IMR-90 (cell line): ENCODE measurements at regions not wholly inside any gene's neighbourhood (a gene's known extent, or its start where the extent isn't known, plus 50 kb on each side); places are given as distances from the start of the nearest gene placed in this dataset.
A peak's percentile ranks its signal among the peaks of the same experiment; 100 is the strongest.

Experiments
- ATAC-seq: fragments of 200-7000 bp; cut with Tn5 transposase; 2 replicates; pipeline ENCODE4 v1.9.1; 2020; ENCODE audit warnings: low read depth, mild to moderate bottlenecking, moderate library complexity
- BruUV-seq: library from RNA; stranded (reverse); fragments of 400-500 nt; replicated peaks from 2 replicates; lab custom pipeline; 2021; lab: Mats Ljungman, UMichigan
- CTCF ChIA-PET: fragments of 300-600 bp; formaldehyde crosslinking; extraction: SDS; loops from one replicate; lab custom pipeline; 2021; ENCODE audit warnings: antibody characterized with exemption; lab: Yijun Ruan, JAX
- POLR2A ChIA-PET: fragments of 300-600 bp; sonication (Branson Sonifier 250); formaldehyde crosslinking; loops from one replicate; lab custom pipeline; 2022; ENCODE audit warnings: antibody characterized with exemption; ENCODE audit not compliant: unreplicated experiment; lab: Charles Lee
- DNase-seq: peaks from one replicate; pipeline ENCODE4 v3.0.0; 2013
- H2AFZ ChIP-seq: replicated peaks from 2 replicates; pipeline ENCODE3; 2013; ENCODE audit warnings: low read length, mild to moderate bottlenecking; ENCODE audit not compliant: poor library complexity
- H2AK5ac ChIP-seq: 2 replicates; pipeline ENCODE4 v1.6.1; 2013; ENCODE audit warnings: low read depth, low read length, inconsistent platforms
- H2AK9ac ChIP-seq: replicated peaks from 2 replicates; pipeline ENCODE3; 2013; ENCODE audit warnings: mild to moderate bottlenecking, low read depth, low read length, moderate library complexity; ENCODE audit not compliant: poor library complexity
- H2BK120ac ChIP-seq: 2 replicates; pipeline ENCODE4 v1.6.1; 2013; ENCODE audit warnings: low read depth, low read length, inconsistent platforms
- H2BK15ac ChIP-seq: 3 replicates; pipeline ENCODE4 v1.6.1; 2013; ENCODE audit warnings: low read depth, low read length, inconsistent platforms
- H2BK20ac ChIP-seq: 2 replicates; pipeline ENCODE4 v1.6.1; 2013; ENCODE audit warnings: low read depth, mild to moderate bottlenecking, inconsistent platforms, low read length, moderate library complexity
- H2BK5ac ChIP-seq: 2 replicates; pipeline ENCODE4 v1.6.1; 2013; ENCODE audit warnings: mild to moderate bottlenecking, low read depth, low read length, inconsistent platforms; ENCODE audit not compliant: poor library complexity, severe bottlenecking
- H3K14ac ChIP-seq: replicated peaks from 2 replicates; pipeline ENCODE4 v1.6.1; 2013; ENCODE audit warnings: low read depth, low read length, inconsistent platforms
- H3K18ac ChIP-seq: 2 replicates; pipeline ENCODE4 v1.6.1; 2013; ENCODE audit warnings: low read depth, low read length, control low read depth
- H3K23ac ChIP-seq: 2 replicates; pipeline ENCODE4 v1.6.1; 2013; ENCODE audit warnings: low read depth, low read length, inconsistent platforms
- H3K27ac ChIP-seq: 2 replicates; pipeline ENCODE4 v1.5.1; 2013; ENCODE audit warnings: mild to moderate bottlenecking, control low read depth, low read length; ENCODE audit not compliant: insufficient read depth
- H3K27me3 ChIP-seq: 2 replicates; pipeline ENCODE4 v1.6.1; 2013; ENCODE audit warnings: low read length; ENCODE audit not compliant: control insufficient read depth, insufficient read depth
- H3K36me3 ChIP-seq: 2 replicates; pipeline ENCODE4 v1.6.1; 2013; ENCODE audit warnings: low read length, mixed read lengths; ENCODE audit not compliant: control insufficient read depth, insufficient read depth
- H3K4ac ChIP-seq: 2 replicates; pipeline ENCODE4 v1.6.1; 2013; ENCODE audit warnings: low read depth, low read length, inconsistent platforms
- H3K4me1 ChIP-seq: 2 replicates; pipeline ENCODE4 v1.6.1; 2013; ENCODE audit warnings: low read length, mixed read lengths; ENCODE audit not compliant: control insufficient read depth, insufficient read depth
- H3K4me2 ChIP-seq: 2 replicates; pipeline ENCODE4 v1.6.1; 2013; ENCODE audit warnings: low read depth, mild to moderate bottlenecking, control low read depth, low read length, moderate library complexity
- H3K4me3 ChIP-seq: 2 replicates; pipeline ENCODE4 v1.5.1; 2013; ENCODE audit warnings: low read depth, mild to moderate bottlenecking, control low read depth, low read length, moderate library complexity; ENCODE audit not compliant: insufficient read depth
- H3K56ac ChIP-seq: 2 replicates; pipeline ENCODE4 v1.6.1; 2013; ENCODE audit warnings: low read length, inconsistent platforms; ENCODE audit not compliant: insufficient read depth; ENCODE audit errors: extremely low read depth
- H3K79me1 ChIP-seq, 2 experiments: 2 replicates each; pipeline ENCODE4 v1.6.1; 2013; ENCODE audit warnings: low read length in 2 of 2, inconsistent platforms in 1 of 2, low read depth in 1 of 2
- H3K9ac ChIP-seq: 2 replicates; pipeline ENCODE4 v1.6.1; 2013; ENCODE audit warnings: low read depth, low read length, control low read depth
- H3K9me1 ChIP-seq: 2 replicates; pipeline ENCODE4 v1.6.1; 2013; ENCODE audit warnings: low read length, inconsistent platforms; ENCODE audit not compliant: insufficient read depth
- H3K9me3 ChIP-seq: 2 replicates; pipeline ENCODE4 v1.6.1; 2013; ENCODE audit warnings: low read length; ENCODE audit not compliant: control insufficient read depth, insufficient read depth
- H4K20me1 ChIP-seq: 2 replicates; pipeline ENCODE4 v1.6.1; 2013; ENCODE audit warnings: low read length, inconsistent platforms; ENCODE audit not compliant: insufficient read depth
- H4K5ac ChIP-seq: 2 replicates; pipeline ENCODE4 v1.6.1; 2013; ENCODE audit warnings: mild to moderate bottlenecking, low read depth, low read length, control low read depth
- H4K8ac ChIP-seq, 2 experiments: 2 replicates each; pipeline ENCODE4 v1.6.1; 2013; ENCODE audit warnings: low read depth in 2 of 2, low read length in 2 of 2, control low read depth in 1 of 2, inconsistent platforms in 1 of 2
- H4K91ac ChIP-seq: 2 replicates; pipeline ENCODE4 v1.6.1; 2013; ENCODE audit warnings: low read depth, low read length, inconsistent platforms; ENCODE audit not compliant: insufficient read depth
- BHLHE40 ChIP-seq: fragments of 150-350 bp; IDR thresholded peaks from 2 replicates; pipeline ENCODE4 v1.6.1; 2016; ENCODE audit warnings: mild to moderate bottlenecking, low read depth, low read length
- CEBPB ChIP-seq: IDR thresholded peaks from 2 replicates; pipeline ENCODE4 v1.6.1; 2012; ENCODE audit warnings: low read depth, low read length, improper control_type of control experiment
- CHD1 ChIP-seq: IDR thresholded peaks from 2 replicates; pipeline ENCODE4 v1.6.1; 2012; ENCODE audit warnings: low read depth, low read length, improper control_type of control experiment
- CTCF ChIP-seq: conservative IDR thresholded peaks from 2 replicates; pipeline ENCODE4 v1.5.1; 2012; ENCODE audit warnings: mild to moderate bottlenecking, low read depth, low read length, improper control_type of control experiment
- MAZ ChIP-seq: IDR thresholded peaks from 2 replicates; pipeline ENCODE4 v1.6.1; 2012; ENCODE audit warnings: low read depth, mild to moderate bottlenecking, low read length, improper control_type of control experiment, moderate library complexity, borderline replicate concordance
- MXI1 ChIP-seq: IDR thresholded peaks from 2 replicates; pipeline ENCODE4 v1.6.1; 2012; ENCODE audit warnings: low read depth, mild to moderate bottlenecking, low read length, moderate library complexity, borderline replicate concordance
- NFE2L2 ChIP-seq: fragments of 150-350 bp; IDR thresholded peaks from 2 replicates; pipeline ENCODE4 v1.6.1; 2016; ENCODE audit warnings: low read depth, mild to moderate bottlenecking, low read length
- POLR2A ChIP-seq: IDR thresholded peaks from 2 replicates; pipeline ENCODE4 v1.6.1; 2012; ENCODE audit warnings: mild to moderate bottlenecking, low read depth, low read length
- RAD21 ChIP-seq: IDR thresholded peaks from 2 replicates; pipeline ENCODE4 v1.6.1; 2012; ENCODE audit warnings: low read length, improper control_type of control experiment
- RCOR1 ChIP-seq: IDR thresholded peaks from 2 replicates; pipeline ENCODE4 v1.6.1; 2012; ENCODE audit warnings: mild to moderate bottlenecking, low read length, improper control_type of control experiment; ENCODE audit not compliant: insufficient replicate concordance
- SMC3 ChIP-seq: fragments of 150-350 bp; IDR thresholded peaks from 2 replicates; pipeline ENCODE4 v1.6.1; 2016; ENCODE audit warnings: low read depth, mild to moderate bottlenecking, antibody characterized with exemption, low read length, moderate library complexity
- USF2 ChIP-seq: fragments of 150-350 bp; IDR thresholded peaks from 2 replicates; pipeline ENCODE4 v1.6.1; 2017; ENCODE audit warnings: mild to moderate bottlenecking, antibody characterized with exemption, low read length, low read depth
- WGBS, 2 experiments: methylation state at CpG; one replicate each; pipeline versions ENCODE4 v1.1.5 to v1.1.7; 2013; ENCODE audit warnings: missing lambda C conversion rate in 2 of 2; ENCODE audit not compliant: insufficient read length in 1 of 2; ENCODE audit errors: extremely low coverage in 2 of 2; 5-methylcytosine and 5-hydroxymethylcytosine counted together
- dilution Hi-C: fragments of 300-500 bp; cut with HindIII; formaldehyde crosslinking; loops from one replicate; pipeline ENCODE4 v1.14.3; 2018; ENCODE audit warnings: low sequenced_read_pairs; ENCODE audit not compliant: unreplicated experiment
- in situ Hi-C: fragments of 300-500 bp; cut with MboI; formaldehyde crosslinking; loops from 3 replicates; pipeline ENCODE4 v1.14.3; 2019; ENCODE audit warnings: low sequenced_read_pairs, inconsistent platforms, mixed read lengths
- intact Hi-C: fragments of 100-400 bp; cut with micrococcal nuclease; formaldehyde crosslinking; loops from 2 replicates; pipeline ENCODE4 v1.10.0; 2022
- TF ChIP-seq, protein P1 (sequence below): fragments of 150-350 bp; IDR thresholded peaks from 2 replicates; pipeline ENCODE4 v1.6.1; 2016; ENCODE audit warnings: low read depth, mild to moderate bottlenecking, low read length, moderate library complexity, borderline replicate concordance

GRCh38 chr12:107226126-107226525, 132.8 kb upstream of the CRY1 start:
- no CpG with 5 or more reads among the region's 2 CpGs for WGBS, 2 experiments
- Histone ChIP-seq H3K18ac (no peak overlapping the region), H3K4me1 (peaks cover 4% of the 10 kb centered on the region), H2AK5ac (no peak overlapping the region), H3K9me1 (no peaks in the 10 kb centered on the region), H2BK20ac (no peak overlapping the region), H3K4me2 (no peak overlapping the region), H3K56ac (no peak overlapping the region), H2AK9ac (no peak overlapping the region), H2BK5ac (no peak overlapping the region), H3K27ac (no peak overlapping the region), H3K9me3 (no peaks in the 10 kb centered on the region), H4K91ac (0 out of 2 replicates have a peak overlapping the region, but pooled peaks have one; percentile 4), H3K36me3 (no peaks in the 10 kb centered on the region), H3K14ac (no peak overlapping the region), H3K4ac (no peak overlapping the region), H3K79me1 (no peaks in the 10 kb centered on the region), H3K23ac (no peak overlapping the region), H3K4me3 (no peak overlapping the region), H2BK120ac (no peak overlapping the region), H3K9ac (no peak overlapping the region), H4K8ac (no peak overlapping the region), H2AFZ (peak overlapping the region; percentile 50), H4K5ac (no peak overlapping the region), H2BK15ac (no peak overlapping the region), H3K27me3 (peaks cover 2% of the 10 kb centered on the region; the same call in 1 of the 2 replicates), H4K20me1 (no peaks in the 10 kb centered on the region)
- DNase-seq (no peak), ATAC-seq (no peak; the same call in 1 of the 2 replicates)
- TF ChIP-seq CEBPB (no peak), SMC3 (no peak), MXI1 (no peak), CHD1 (no peak), NFE2L2 (no peak), POLR2A (no peak), USF2 (no peak), MAZ (no peak), RCOR1 (no peak), CTCF (no peak), BHLHE40 (no peak), RAD21 (no peak)
- TF ChIP-seq, protein P1, sequence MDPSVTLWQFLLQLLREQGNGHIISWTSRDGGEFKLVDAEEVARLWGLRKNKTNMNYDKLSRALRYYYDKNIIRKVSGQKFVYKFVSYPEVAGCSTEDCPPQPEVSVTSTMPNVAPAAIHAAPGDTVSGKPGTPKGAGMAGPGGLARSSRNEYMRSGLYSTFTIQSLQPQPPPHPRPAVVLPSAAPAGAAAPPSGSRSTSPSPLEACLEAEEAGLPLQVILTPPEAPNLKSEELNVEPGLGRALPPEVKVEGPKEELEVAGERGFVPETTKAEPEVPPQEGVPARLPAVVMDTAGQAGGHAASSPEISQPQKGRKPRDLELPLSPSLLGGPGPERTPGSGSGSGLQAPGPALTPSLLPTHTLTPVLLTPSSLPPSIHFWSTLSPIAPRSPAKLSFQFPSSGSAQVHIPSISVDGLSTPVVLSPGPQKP, result no peak
- dilution Hi-C loops (no loop called here), in situ Hi-C loops (no loop called here), intact Hi-C loops (no loop called here)
- CTCF ChIA-PET, result no interaction called here
- POLR2A ChIA-PET, result no interaction called here
- BruUV-seq, result no TSS peak
